ENCODE measurements at regions not wholly inside any gene's neighbourhood (a gene's known extent, or its start where the extent isn't known, plus 50 kb on each side); places are given as distances from the start of the nearest gene placed in this dataset.

DNA sequence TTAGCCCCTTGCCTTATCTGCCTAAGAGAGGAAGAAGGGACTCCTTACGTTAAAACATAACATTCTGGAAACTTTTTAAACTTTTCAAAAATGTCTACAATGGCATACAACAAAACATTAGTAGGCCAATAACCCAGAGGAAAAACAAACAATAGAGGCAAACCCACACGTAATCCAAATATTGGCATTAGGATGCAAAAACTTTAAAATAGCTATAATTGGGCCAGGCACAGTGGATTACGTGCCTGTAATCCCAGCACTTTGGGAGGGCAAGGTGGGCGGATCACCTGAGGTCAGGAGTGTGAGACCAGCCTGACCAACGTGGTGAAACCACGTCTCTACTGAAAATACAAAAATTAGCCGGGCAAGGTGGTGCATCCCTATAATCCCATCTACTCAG lies 134.9 kb downstream of the AQP9 start:
- DNase-seq: no peak

DNA sequence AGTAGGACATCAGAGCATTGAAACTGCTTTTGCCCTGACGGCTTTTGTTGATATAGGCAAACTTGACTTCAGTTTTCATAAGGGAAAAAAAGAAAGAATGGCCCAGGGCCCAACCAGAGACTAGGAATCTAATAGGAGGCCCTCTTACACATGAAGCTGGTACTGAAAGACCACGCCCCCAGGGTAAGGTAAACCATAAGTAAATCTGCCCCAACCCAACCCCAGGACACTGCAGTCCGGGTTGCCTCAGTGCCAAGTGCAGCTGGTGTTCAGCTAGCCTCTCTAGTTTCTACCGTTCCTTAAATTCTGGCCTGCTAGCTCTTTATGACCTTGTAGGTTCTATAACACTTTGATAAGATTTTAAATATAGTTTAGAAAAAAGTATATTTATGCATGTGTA lies 136.7 kb downstream of the AQP9 start:
- no peak for DNase-seq

DNA sequence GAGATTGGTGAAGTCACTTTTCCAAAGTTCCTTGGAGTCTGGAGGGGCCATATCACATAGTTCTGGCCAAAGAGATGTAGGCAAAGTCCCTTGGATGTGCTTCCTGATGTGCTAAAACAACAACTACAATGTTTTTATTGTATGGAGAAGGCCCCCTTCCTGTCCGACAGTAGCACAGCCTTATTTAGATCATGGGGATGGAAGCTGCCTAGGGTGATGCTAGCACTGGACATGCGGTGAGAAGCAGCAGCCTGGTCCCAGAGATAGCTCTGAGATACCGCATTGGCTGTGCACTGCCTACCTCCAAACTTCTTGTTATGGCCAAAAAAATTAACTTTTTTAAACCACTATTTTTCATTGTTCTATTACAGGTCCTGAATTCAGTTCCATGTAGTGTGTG lies 137.6 kb downstream of the AQP9 start:
- no peak for DNase-seq

DNA sequence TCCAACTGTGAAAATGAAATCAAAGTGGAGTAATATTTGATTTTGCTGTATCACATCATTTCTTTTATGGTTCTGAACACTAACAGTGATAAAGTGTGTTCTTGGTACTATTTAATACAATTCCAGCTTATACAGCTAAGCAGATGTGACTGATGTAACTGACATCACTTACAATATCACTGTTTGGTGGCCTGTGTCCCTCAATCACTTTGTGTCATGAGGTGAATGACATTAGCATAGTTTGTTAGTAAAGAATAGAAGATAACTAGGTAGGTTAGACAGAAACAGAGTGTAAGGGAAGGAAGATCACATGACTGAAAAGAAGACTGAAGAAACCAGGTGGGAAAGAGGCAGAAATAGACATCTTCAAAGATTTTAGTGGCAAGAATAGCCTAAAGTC lies 138.7 kb downstream of the AQP9 start:
- DNase-seq: no peak

DNA sequence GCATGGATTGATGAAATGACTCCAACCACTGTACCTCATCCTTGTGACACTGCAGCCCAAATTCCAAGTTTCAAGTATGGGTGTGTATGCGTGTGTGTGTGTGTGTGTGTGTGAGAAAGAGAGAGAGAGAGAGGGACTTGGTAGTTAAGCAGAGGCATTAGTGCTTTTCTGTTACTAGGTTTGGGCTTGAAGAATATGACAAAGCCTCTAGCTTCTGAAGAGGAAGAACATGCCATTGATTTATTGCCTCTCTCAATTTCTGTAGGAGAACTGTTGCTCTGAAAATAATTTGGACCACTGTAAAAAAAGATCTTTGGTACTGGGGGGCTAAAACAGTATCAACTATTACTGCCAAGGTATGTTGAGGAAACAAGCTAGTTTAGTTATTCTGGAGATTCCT lies 139.2 kb downstream of the AQP9 start:
- DNase-seq: no peak

DNA sequence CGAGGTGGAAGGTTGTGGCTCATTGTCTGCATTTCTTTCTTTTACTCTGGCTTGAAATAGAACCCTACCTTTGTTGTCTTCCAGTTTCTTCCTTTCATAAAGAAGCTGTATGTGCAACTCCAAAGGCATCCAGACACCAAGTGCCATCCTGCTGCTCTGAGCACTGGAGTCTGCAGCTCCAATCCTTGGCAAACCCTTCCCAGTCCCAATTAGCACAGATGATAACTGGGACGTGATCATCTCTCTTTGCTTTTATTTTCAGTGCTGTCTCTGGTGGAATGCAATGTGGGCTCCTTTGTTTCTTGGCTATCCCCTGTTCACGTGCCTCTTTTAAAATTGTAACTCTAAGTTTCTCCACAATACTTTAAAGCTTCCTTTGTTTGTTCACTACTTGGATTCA lies 140.9 kb downstream of the AQP9 start:
- DNase-seq: no peak

DNA sequence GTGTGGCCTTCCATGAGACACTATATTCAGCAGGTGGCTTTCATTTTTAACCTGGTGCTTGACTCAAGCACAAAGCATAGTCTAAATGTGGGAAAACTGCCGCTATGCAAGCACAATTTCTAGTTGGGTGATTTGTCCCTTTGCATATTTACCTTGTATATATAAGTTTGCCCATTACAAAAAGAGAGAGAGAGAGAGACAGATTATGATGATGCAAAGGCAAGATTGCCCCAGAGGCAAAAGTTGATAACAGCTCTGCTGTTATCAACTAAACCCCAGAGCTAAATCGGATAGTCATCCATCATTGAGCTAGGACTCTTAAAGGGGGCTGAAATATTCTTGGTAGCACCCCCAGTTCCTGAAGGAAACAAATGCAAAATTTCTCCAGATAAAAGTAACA lies 141.5 kb downstream of the AQP9 start:
- no peak for DNase-seq

DNA sequence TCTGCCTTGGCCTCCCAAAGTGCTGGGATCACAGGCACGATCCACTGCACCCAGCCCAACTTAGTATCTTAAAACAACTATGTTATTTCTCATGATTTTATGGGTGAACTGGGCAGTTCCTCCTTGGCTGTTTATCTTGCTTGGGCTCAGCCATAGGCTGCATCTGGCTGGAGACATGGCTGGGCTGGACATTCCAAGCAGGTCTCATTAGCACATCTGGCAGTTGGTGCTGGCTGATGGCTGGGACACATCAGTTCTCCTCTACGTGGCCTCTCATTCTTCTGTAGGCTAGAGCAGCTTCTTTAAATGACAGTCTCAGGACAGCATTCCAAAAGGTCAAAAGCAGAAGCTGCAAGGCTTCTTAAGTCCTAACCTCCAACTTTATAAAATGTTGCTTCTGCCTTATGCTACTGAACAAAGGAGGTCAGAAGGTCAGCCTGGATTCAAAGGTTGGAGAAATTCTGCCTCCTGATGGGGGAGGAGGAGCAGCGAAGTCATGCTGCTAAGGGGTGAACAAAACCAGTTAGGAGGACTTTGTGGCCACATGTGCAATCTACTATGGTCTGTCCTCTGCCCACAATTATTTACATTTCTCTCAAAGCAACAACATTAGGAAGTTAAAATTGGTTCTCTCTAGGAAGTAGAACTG lies 144.0 kb downstream of the AQP9 start:
- no peak for DNase-seq

DNA sequence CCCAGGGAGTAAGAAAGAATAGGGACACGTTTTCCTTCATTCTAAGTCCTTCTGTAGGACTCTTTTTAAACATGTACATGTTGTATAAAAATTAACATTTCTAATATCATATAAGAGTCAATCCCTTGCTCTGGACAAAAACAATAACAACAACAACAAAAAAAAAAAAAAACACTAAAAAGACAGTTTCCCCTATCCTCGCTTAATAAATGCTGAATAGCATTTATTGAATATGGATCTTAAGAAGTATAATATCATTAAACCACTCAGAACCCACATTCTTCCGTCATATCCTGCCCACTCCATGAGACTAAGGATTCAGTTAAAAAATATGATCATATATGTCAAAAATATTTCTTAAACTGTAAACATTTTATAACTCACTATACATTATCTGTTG lies 145.1 kb downstream of the AQP9 start:
- no peak for DNase-seq

DNA sequence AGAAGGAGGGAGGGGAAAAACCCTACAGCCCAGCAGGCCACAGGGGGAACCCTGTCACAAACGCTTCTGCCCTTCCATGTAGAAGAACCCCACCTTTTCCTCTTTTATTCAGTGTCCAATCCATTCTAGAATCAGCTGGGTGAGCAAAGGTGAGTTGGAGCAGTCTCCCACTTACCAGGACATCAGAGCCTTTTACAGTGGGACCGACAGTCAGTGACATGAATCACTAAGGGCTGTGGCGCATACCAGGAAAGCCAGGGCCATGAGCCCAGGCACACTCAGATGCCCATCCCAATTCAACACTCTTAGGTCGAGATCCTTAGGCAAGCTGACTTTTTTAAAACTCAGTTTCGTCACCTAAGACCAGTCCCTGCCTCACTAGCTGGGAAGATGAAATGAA lies 146.1 kb downstream of the AQP9 start:
- DNase-seq: no peak

DNA sequence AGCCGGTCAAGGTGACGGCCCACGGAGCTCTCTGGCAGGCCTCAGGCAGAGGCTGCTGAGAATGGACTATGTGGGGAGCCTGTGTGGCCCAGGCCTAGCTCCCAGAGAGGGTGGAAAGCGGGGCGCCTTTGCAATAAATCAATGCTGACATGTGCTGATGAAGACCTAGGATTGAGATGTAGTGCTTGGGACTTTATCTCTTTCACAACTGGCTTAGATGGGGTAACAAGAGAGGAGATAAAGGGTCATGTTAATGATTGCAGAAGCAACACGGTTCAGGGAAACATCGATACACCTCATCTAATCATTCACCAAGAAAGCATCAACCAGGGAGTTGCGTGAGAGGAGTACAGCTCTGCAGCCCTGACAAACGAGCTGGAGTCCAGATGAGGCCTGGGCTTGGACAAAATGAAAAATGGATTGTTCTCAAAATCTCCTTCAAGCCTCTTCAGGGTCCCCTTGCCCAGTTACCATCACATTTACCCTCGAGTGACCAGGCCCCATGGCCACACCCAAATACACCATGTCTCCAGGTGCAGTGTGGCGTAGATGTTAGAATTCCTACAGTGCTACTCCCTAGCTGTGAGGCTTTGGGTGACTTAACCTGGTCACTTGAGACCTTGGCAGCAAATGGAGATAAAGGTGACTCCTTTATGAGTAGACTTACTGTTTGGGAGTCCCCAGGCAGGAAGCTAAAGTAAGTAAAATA lies 146.4 kb upstream of the LIPC start:
- no peak for DNase-seq

DNA sequence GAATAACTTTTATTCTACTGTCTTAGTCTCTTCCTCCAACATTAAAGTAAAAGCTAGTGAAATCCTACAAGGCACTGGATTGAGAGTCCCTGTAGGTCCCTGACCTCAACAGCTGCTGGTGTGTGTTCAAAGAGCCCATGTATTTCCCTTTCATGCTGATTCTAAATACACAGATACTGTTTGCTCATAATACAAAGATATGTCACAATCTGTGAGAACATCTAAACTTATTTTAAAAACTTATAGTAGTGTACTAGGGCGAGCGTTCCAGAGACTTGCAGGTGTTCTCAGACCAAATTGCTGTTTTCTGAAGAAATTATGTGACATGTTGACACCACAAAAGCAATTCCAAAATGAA lies 145.9 kb upstream of the LIPC start:
- no peak for DNase-seq

DNA sequence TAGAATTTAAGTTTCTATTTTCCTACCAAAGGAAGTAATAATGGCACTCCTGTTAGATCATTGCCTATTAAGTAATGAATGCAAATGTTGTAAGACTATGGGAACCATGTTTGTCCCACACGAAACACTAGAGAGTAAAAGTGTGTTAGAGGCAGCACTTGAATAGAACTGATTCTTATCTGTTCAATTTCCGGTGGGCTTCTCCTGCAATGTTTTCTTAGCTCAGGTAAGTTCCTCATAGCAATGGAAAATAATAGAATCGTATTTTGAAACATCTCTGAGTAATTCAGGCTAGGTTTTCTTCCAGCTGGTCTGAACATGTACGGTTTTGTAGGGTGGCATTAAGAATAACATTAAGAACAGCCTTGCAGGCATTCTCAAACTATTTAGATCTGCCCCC lies 145.3 kb upstream of the LIPC start:
- DNase-seq: no peak

DNA sequence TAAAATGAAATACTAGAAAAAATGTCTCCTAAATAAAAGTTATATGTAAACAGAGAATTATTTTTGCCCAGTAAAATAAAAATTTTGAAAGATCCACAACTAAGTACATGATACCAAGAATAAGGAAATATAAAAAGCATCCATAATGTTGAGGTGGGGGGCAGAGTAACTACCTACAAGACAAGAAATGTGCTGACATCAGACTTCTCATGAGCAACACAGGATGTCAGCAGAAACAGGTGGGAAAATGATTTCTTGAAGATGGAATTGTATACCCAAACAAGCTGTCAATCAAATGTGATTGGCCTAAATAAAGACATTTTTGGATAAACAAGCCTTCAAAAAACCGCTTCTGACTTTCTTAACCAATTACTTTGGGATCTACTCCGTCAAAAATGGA lies 143.9 kb upstream of the LIPC start:
- DNase-seq: no peak

DNA sequence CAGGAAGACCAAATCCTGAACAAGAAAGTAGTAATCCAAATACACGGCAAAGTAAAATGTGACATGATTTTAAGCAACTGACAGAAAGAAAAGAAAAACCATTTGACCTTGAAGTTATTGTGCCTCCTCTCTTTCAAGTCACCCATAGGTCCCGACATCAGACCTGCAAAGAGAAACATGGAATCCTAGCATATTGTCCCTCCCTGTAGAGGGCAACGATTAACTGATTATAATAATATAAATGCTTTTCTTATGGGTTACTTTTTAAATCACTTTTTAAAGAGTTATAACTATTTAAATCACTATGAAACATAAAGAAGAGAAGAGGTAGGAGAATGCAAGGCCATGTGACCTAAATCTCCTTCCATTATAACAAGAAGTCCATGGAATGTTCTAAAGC lies 143.2 kb upstream of the LIPC start:
- DNase-seq: no peak

DNA sequence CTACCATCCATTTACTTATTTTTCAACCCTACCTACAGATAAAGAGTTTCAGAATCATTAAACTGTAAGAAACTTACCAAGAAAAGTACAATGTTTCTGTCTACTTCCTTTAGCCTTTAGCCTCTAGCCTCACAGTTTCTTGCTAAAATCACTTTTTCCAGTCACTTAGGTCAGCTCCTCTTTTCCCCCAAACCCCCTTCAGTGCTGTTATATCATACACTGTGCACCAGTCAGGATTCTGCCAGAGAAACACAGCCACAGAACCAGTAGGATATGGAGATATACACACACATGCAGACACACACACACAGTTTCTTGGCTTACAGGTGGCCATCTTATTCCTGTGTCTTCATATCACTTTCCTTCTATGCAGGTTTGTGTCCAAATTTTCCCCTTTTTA lies 139.9 kb upstream of the LIPC start:
- DNase-seq: no peak

DNA sequence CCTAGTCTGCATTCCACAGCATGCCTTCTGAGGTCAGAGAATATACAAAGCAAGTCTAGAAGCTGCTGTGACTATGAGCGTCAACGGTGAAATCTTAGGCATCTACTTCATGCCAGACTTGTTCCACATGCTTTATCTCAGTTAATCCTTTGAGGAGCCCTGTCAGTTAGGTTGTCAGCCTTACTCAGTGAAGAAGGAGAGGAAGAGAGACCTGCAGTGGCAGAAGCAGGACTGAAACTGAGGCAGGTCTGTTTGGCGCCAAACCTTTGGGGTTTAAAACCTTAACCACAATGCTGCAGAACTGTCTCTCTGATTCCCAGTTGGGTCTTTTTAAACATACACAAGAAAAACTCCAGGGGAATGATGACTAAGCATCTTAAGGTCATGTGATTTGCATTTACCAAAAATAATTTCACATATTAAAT lies 139.0 kb upstream of the LIPC start:
- peak; percentile 31 for DNase-seq

DNA sequence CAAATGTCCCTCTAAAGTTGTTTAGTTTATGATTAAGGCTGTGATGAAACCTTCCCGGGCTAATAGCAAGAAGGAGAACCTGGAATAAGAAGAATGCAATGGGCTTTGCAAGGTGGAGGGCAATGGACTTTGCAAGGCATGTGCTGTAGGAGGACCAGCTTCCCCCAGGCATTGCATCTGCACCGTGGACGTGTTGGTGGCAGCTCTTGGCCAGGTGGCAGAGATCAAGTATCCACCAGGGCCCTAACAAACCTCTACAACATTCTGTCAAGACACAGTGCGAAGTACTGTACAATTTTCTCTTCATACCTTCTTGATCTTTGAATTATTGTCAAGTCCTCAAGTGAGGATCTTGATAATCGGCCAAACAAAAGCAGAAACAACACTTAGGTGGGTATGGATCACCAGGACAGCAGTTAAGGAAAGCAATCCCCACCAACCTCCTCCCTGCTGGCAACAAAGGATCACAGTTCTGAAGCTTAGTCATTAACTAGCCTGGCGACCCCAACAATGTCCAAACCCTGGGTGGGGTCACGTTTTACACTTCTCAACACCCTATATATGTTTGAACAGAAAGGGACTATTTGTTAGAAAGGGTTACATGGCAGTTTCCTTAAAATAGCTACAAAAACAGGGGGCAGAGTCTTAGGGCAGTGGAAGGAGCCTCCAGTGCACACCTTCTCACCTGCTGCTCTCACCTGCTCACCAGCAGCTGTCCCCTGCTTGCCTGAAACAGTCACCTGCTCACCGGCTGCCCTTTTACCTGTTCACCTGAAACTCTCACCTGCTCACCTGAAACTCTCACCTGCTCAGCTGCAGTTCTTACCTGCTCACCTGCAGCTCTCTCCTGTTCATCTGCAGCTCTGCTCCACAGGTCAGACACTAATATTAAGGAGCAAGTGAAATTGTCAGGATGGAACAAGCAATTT lies 137.9 kb upstream of the LIPC start:
- DNase-seq: no peak

DNA sequence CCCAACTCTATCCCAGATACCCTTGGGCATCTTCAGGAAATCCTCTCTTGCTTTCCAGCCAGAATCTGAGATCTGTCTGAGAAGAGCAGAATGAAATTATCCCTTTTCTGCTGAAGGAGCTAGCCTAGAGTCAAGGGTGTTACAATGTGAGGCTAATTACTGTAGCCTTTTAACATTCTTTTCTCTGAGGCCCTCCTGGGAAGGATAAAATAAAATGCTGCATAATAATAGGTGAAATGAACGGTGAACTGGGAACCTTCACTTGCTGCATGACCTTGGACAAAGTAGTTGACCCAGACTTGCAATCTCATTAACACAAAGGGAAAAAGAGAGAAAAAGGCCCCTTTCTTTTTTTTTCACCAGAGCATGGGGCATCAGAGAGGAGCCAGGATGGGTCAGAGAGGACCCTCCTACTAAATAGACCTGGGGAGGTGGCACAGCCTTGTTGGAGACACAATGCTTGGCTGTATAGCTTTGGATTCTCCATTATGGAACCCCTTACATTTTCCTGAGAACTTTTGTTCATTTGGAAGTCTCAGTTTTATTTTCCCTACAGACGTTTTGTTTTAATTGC lies 137.0 kb upstream of the LIPC start:
- DNase-seq: no peak

DNA sequence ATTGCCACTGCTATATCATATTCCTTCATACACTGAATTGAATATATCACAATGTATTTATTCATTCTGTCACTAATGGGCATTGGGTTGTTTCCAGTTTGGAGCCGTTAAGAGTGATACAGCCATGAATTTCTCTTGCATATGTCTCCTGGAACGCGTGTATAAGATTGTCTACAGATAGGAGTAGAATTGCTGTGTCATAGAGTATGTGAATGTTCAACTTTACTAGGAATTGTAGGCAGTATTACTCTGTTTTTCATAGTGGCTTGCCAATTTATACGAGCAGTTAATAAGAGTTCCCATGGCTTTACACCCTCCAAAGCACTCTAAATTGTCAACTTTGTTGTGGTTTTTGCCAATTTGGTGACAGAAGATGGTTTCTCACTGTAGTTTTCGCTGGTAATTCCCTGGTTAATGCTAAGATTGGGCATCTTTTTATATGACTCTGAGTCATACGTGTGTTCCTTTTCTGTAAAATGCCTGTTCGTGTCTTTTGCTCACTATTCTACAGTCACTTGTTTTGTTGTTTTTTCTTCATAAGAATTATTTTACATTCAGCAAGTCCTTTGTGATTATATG lies 136.1 kb upstream of the LIPC start:
- no peak for DNase-seq

DNA sequence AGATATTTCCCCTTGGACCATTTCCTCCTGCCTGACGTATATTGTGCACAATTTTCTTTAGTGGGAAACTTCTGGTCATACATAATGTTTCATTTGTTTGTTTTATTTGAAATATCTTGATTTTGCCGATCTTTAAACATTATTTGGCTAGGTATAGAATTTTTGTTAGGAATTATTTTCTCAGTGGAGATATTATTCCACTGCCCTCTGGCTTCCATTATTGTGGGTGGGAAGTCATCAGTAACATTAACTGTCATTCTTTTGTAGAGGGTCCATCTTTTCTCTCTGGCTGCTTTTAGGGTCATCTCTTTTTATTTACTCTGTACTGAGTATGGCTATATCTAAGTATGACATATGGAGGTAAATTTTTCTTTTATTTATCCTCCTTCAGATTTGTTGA lies 135.5 kb upstream of the LIPC start:
- DNase-seq: no peak

DNA sequence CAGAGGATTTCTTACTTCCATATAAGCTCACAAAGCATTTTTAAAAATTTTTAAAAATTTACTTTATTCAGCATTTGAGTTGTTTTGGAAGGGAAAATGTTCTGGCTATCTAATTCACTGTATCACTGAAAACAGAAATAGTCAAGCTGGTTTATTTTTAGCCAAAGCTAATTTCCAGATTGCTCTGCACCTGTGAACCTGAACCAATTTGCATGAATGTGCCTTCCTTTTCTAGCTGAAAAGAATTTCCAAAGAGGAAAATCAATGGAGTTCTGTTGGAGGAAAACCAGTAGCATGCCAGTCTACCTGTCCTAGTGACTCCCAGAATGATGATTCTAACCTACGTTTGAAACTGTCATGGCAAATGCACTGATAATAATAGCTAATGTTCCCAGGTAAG lies 134.2 kb upstream of the LIPC start:
- no peak for DNase-seq

Measured in activated CD4-positive, alpha-beta T cell treated with anti-CD3 and anti-CD28 coated beads, Interleukin-2, amount 50 U/mL, for 16 hours (primary cell).